ENCODE measurements at regions not wholly inside any gene's neighbourhood (a gene's known extent, or its start where the extent isn't known, plus 50 kb on each side); places are given as distances from the start of the nearest gene placed in this dataset.

- Histone ChIP-seq H3K14ac (replicated peaks; ENCODE audit: low read depth, low read length) (no peak overlapping the region), H3K4me3 (ENCODE audit: insufficient read depth, low read depth, low read length) (no peak overlapping the region), H3K56ac (ENCODE audit: extremely low read depth, insufficient read depth, low read length) (no peak overlapping the region), H3K4me1 (ENCODE audit: control insufficient read depth, insufficient read depth, low read length) (no peaks in the 10 kb centered on the region), H2AFZ (replicated peaks; ENCODE audit: low read length, poor library complexity) (no peak overlapping the region), H2AK5ac (ENCODE audit: low read depth, low read length) (no peak overlapping the region), H2BK120ac (ENCODE audit: low read depth, low read length) (no peak overlapping the region), H3K4ac (ENCODE audit: low read depth, low read length) (no peak overlapping the region), H2BK5ac (ENCODE audit: low read depth, low read length, poor library complexity, severe bottlenecking) (no peak overlapping the region), H4K8ac (ENCODE audit: low read depth in 2 of 2, low read length in 2 of 2) (no peak overlapping the region), H4K5ac (ENCODE audit: low read depth, low read length) (no peak overlapping the region), H3K23ac (ENCODE audit: low read depth, low read length) (no peak overlapping the region), H3K9ac (ENCODE audit: low read depth, low read length) (no peak overlapping the region), H3K9me3 (ENCODE audit: control insufficient read depth, insufficient read depth, low read length) (no peaks in the 10 kb centered on the region), H4K20me1 (ENCODE audit: insufficient read depth, low read length) (no peaks in the 10 kb centered on the region), H3K18ac (ENCODE audit: low read depth, low read length) (no peak overlapping the region), H2AK9ac (replicated peaks; ENCODE audit: low read depth, low read length, poor library complexity) (no peak overlapping the region), H3K27ac (ENCODE audit: insufficient read depth, low read length) (no peak overlapping the region), H2BK15ac (ENCODE audit: low read depth, low read length) (no peak overlapping the region), H3K27me3 (ENCODE audit: control insufficient read depth, insufficient read depth, low read length) (no peaks in the 10 kb centered on the region), H3K9me1 (ENCODE audit: insufficient read depth, low read length) (no peaks in the 10 kb centered on the region; the same call in 1 of the 2 replicates), H4K91ac (ENCODE audit: insufficient read depth, low read depth, low read length) (no peak overlapping the region), H3K36me3 (ENCODE audit: control insufficient read depth, insufficient read depth, low read length) (no peaks in the 10 kb centered on the region), H3K4me2 (ENCODE audit: low read depth, low read length) (no peak overlapping the region), H2BK20ac (ENCODE audit: low read depth, low read length) (no peak overlapping the region), H3K79me1 (ENCODE audit: low read depth in 1 of 2, low read length in 2 of 2) (no peaks in the 10 kb centered on the region)
- intact Hi-C loops (cut with micrococcal nuclease) = no loop called here
- dilution Hi-C loops (cut with HindIII; ENCODE audit: low sequenced_read_pairs, unreplicated experiment) = no loop called here
- ChIA-PET POLR2A (ENCODE audit: unreplicated experiment) (no interaction called here), CTCF (interaction anchor here (0.6 to 2.1 kb wide), 2 partner anchors 11 to 789 kb away, joined by 3 to 12 read pairs; no protein-coding TSS in a partner anchor)
- WGBS, 2 experiments (ENCODE audit: extremely low coverage in 2 of 2, insufficient read length in 1 of 2) = 40% methylated on average over 1 of the region's 4 CpGs; no CpG with 5 or more reads in 1 of the 2 experiments
- in situ Hi-C loops (cut with MboI; ENCODE audit: low sequenced_read_pairs) = no loop called here
- TF ChIP-seq MAFK (IDR thresholded peaks at IDR 0.05; ENCODE audit: low read depth, low read length) (no peak), NFE2L2 (IDR thresholded peaks at IDR 0.05; ENCODE audit: low read depth, low read length) (no peak), ELK1 (IDR thresholded peaks at IDR 0.05; ENCODE audit: borderline replicate concordance, low read depth, low read length) (no peak), RAD21 (IDR thresholded peaks at IDR 0.05; ENCODE audit: low read length) (no peak), MXI1 (IDR thresholded peaks at IDR 0.05; ENCODE audit: borderline replicate concordance, low read depth, low read length) (no peak), FOS (IDR thresholded peaks at IDR 0.05; ENCODE audit: low read depth, low read length) (no peak), SMC3 (IDR thresholded peaks at IDR 0.05; ENCODE audit: low read depth, low read length) (no peak), CTCF (conservative IDR thresholded peaks at IDR 0.05; ENCODE audit: low read depth, low read length) (no peak), POLR2A (IDR thresholded peaks at IDR 0.05; ENCODE audit: low read depth, low read length) (no peak), RCOR1 (IDR thresholded peaks at IDR 0.05; ENCODE audit: insufficient replicate concordance, low read length) (no peak)
- TF ChIP-seq, protein P1, sequence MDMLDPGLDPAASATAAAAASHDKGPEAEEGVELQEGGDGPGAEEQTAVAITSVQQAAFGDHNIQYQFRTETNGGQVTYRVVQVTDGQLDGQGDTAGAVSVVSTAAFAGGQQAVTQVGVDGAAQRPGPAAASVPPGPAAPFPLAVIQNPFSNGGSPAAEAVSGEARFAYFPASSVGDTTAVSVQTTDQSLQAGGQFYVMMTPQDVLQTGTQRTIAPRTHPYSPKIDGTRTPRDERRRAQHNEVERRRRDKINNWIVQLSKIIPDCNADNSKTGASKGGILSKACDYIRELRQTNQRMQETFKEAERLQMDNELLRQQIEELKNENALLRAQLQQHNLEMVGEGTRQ (IDR thresholded peaks at IDR 0.05; ENCODE audit: low read depth, low read length) = no peak
- no peak for DNase-seq
- no TSS peak for BruUV-seq (replicated peaks)
- no peak for ATAC-seq (ENCODE audit: low read depth)
These were observed 780.8 kb upstream of the GOLIM4 start for GRCh38 chr3:168876346-168877035.
